ENCODE measurements at regions not wholly inside any gene's neighbourhood (a gene's known extent, or its start where the extent isn't known, plus 50 kb on each side); places are given as distances from the start of the nearest gene placed in this dataset.
"Not testable (repeated sequence)": the region's sequence is repeated elsewhere in the genome, so short reads cannot be mapped to it uniquely, and the experiment has no call there.

DNA sequence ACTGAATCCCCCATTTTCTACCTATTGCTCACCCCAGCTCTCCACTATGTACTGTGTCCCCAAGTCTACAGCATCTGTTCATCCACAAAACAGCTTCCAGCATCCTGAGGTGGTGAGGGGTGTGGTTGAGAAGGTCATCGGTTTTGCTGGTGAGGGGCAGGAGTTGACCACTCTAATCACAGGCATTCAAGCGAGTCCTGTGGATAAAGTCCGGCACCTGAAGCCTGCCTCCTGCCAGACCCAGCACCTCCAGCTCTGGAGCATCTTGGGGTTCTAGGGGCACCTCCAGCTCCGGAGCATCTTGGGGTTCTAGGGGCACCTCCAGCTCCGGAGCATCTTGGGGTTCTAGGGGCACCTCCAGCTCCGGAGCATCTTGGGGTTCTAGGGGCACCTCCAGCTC, 367.2 kb upstream of the FAT1 start:
- ATAC-seq; H3K9ac ChIP-seq (ENCODE audit: insufficient read depth, low read depth, low read length); POLR2A ChIA-PET; DNase-seq (ENCODE audit: low spot score); H3K36me3 ChIP-seq (replicated peaks in 1 of 2; ENCODE audit: control insufficient read depth in 1 of 2, insufficient read depth in 2 of 2, low read length in 2 of 2); H2AFZ ChIP-seq (ENCODE audit: low read length); in situ Hi-C loops (cut with HindIII; ENCODE audit: extremely low pct_ligation_motif_present, low pct_unique_long_range_greater_than_20kb); BruUV-seq (replicated peaks); H3K4me1 ChIP-seq (ENCODE audit: insufficient read depth, low read length); H3K27ac ChIP-seq (ENCODE audit: extremely low read length, insufficient read depth, low read length); H4K20me1 ChIP-seq (ENCODE audit: insufficient read depth, low read length); H3K79me2 ChIP-seq (ENCODE audit: insufficient read depth, low read length); H3K4me2 ChIP-seq (ENCODE audit: low read depth, low read length); intact Hi-C loops (cut with micrococcal nuclease; ENCODE audit: unreplicated experiment); H3K9me3 ChIP-seq (ENCODE audit: low read length); CTCF ChIA-PET (ENCODE audit: low intra/inter-chr PET ratio, low total read pairs); FAIRE-seq; H3K4me3 ChIP-seq (replicated peaks in 1 of 3; ENCODE audit: insufficient read depth in 1 of 3, low read depth in 2 of 3, low read length in 3 of 3): not testable (repeated sequence)
- H3K27me3 ChIP-seq (ENCODE audit: control insufficient read depth in 1 of 2, insufficient read depth in 2 of 2, low read length in 2 of 2), result peaks cover 0 to 32% of the 10 kb centered on the region in 2 experiments; a peak in 1 of 5 replicates
- WGBS (ENCODE audit: low lambda C conversion rate), result no CpG with 5 or more reads among the region's 6 CpGs

DNA sequence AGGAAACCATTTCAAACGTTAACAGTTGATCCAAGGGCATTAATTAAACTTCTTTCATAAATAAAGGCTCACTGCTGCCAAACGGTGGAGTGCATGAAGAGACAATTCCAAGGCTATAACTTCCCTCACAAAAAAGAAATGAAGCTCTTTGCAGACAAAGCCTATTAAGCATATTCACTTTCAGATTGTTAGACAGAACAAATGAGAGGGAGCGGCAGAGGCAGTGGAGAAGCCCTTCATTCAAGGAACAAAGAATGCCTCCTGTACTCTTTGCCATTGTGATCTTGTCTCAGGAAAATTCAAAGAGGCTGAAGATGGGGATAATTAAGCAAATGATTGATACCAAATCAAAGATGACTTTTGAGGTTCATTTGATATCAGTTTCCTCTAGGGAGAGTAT, 370.5 kb upstream of the FAT1 start:
- WGBS (ENCODE audit: low lambda C conversion rate), result 34% methylated on average over 3 of the region's 3 CpGs
- in situ Hi-C loops (cut with HindIII; ENCODE audit: extremely low pct_ligation_motif_present, low pct_unique_long_range_greater_than_20kb), result no loop called here
- Histone ChIP-seq H3K36me3 (replicated peaks in 1 of 2; ENCODE audit: control insufficient read depth in 1 of 2, insufficient read depth in 2 of 2, low read length in 2 of 2) (no peaks in the 10 kb centered on the region), H4K20me1 (ENCODE audit: insufficient read depth, low read length) (no peaks in the 10 kb centered on the region), H3K27me3 (ENCODE audit: control insufficient read depth in 1 of 2, insufficient read depth in 2 of 2, low read length in 2 of 2) (peaks cover 0 to 13% of the 10 kb centered on the region in 2 experiments; a peak in 1 of 5 replicates), H3K4me3 (replicated peaks in 1 of 3; ENCODE audit: insufficient read depth in 1 of 3, low read depth in 2 of 3, low read length in 3 of 3) (no peak overlapping the region), H3K79me2 (ENCODE audit: insufficient read depth, low read length) (no peaks in the 10 kb centered on the region), H3K4me1 (ENCODE audit: insufficient read depth, low read length) (no peaks in the 10 kb centered on the region), H3K4me2 (ENCODE audit: low read depth, low read length) (no peak overlapping the region), H2AFZ (ENCODE audit: low read length) (no peak overlapping the region), H3K9ac (ENCODE audit: insufficient read depth, low read depth, low read length) (no peak overlapping the region), H3K9me3 (ENCODE audit: low read length) (peaks cover 11% of the 10 kb centered on the region; the same call in 1 of the 2 replicates), H3K27ac (ENCODE audit: extremely low read length, insufficient read depth, low read length) (no peak overlapping the region)
- FAIRE-seq, result no peak
- DNase-seq (ENCODE audit: low spot score), result no peak
- ATAC-seq, result no peak
- intact Hi-C loops (cut with micrococcal nuclease; ENCODE audit: unreplicated experiment), result no loop called here
- no TSS peak for BruUV-seq (replicated peaks)
- ChIA-PET CTCF (ENCODE audit: low intra/inter-chr PET ratio, low total read pairs) (no interaction called here), POLR2A (no interaction called here)
- TF ChIP-seq ZNF34 (CRISPR knock-in tag; IDR thresholded peaks at IDR 0.05; ENCODE audit: borderline replicate concordance) (no peak), SRSF1 (optimal IDR thresholded peaks at IDR 0.05; ENCODE audit: low read depth, low read length) (no peak), HMG20A (CRISPR knock-in tag; IDR thresholded peaks at IDR 0.05; ENCODE audit: borderline replicate concordance) (no peak), RBM39 (IDR thresholded peaks at IDR 0.05; ENCODE audit: low read depth, low read length, poor library complexity, severe bottlenecking) (no peak), KDM5B (CRISPR knock-in tag; IDR thresholded peaks at IDR 0.05; ENCODE audit: borderline replicate concordance) (no peak), AGO2 (optimal IDR thresholded peaks at IDR 0.05; ENCODE audit: low read depth, low read length) (no peak), NR1H2 (CRISPR knock-in tag; IDR thresholded peaks at IDR 0.05; ENCODE audit: borderline replicate concordance, low read depth) (no peak), KLF16 (CRISPR knock-in tag; IDR thresholded peaks at IDR 0.05) (no peak), ZEB1 (IDR thresholded peaks at IDR 0.05; ENCODE audit: insufficient replicate concordance, low read depth) (no peak)
- TF ChIP-seq, protein P1, sequence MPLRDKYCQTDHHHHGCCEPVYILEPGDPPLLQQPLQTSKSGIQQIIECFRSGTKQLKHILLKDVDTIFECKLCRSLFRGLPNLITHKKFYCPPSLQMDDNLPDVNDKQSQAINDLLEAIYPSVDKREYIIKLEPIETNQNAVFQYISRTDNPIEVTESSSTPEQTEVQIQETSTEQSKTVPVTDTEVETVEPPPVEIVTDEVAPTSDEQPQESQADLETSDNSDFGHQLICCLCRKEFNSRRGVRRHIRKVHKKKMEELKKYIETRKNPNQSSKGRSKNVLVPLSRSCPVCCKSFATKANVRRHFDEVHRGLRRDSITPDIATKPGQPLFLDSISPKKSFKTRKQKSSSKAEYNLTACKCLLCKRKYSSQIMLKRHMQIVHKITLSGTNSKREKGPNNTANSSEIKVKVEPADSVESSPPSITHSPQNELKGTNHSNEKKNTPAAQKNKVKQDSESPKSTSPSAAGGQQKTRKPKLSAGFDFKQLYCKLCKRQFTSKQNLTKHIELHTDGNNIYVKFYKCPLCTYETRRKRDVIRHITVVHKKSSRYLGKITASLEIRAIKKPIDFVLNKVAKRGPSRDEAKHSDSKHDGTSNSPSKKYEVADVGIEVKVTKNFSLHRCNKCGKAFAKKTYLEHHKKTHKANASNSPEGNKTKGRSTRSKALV (CRISPR knock-in tag; IDR thresholded peaks at IDR 0.05), result no peak
- TF ChIP-seq, protein P2, sequence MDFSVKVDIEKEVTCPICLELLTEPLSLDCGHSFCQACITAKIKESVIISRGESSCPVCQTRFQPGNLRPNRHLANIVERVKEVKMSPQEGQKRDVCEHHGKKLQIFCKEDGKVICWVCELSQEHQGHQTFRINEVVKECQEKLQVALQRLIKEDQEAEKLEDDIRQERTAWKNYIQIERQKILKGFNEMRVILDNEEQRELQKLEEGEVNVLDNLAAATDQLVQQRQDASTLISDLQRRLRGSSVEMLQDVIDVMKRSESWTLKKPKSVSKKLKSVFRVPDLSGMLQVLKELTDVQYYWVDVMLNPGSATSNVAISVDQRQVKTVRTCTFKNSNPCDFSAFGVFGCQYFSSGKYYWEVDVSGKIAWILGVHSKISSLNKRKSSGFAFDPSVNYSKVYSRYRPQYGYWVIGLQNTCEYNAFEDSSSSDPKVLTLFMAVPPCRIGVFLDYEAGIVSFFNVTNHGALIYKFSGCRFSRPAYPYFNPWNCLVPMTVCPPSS (IDR thresholded peaks at IDR 0.05), result no peak
- TF ChIP-seq, protein P3, sequence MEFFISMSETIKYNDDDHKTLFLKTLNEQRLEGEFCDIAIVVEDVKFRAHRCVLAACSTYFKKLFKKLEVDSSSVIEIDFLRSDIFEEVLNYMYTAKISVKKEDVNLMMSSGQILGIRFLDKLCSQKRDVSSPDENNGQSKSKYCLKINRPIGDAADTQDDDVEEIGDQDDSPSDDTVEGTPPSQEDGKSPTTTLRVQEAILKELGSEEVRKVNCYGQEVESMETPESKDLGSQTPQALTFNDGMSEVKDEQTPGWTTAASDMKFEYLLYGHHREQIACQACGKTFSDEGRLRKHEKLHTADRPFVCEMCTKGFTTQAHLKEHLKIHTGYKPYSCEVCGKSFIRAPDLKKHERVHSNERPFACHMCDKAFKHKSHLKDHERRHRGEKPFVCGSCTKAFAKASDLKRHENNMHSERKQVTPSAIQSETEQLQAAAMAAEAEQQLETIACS (CRISPR knock-in tag; IDR thresholded peaks at IDR 0.05), result no peak
- TF ChIP-seq, protein P4, sequence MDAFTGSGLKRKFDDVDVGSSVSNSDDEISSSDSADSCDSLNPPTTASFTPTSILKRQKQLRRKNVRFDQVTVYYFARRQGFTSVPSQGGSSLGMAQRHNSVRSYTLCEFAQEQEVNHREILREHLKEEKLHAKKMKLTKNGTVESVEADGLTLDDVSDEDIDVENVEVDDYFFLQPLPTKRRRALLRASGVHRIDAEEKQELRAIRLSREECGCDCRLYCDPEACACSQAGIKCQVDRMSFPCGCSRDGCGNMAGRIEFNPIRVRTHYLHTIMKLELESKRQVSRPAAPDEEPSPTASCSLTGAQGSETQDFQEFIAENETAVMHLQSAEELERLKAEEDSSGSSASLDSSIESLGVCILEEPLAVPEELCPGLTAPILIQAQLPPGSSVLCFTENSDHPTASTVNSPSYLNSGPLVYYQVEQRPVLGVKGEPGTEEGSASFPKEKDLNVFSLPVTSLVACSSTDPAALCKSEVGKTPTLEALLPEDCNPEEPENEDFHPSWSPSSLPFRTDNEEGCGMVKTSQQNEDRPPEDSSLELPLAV (CRISPR knock-in tag; conservative IDR thresholded peaks at IDR 0.05; ENCODE audit: low read depth), result no peak
